ENCODE measurements at regions not wholly inside any gene's neighbourhood (a gene's known extent, or its start where the extent isn't known, plus 50 kb on each side); places are given as distances from the start of the nearest gene placed in this dataset.
A peak's percentile ranks its signal among the peaks of the same experiment; 100 is the strongest.

GRCh38 chr13:76440568-76440967 is 445.6 kb downstream of the KCTD12 start:
- no peak overlapping the region for H3K4me3 ChIP-seq (ENCODE audit: low read depth, poor library complexity, severe bottlenecking)
- intact Hi-C loops (cut with DNase I; ENCODE audit: low total_unique reads) = no loop called here
- no peak for TF ChIP-seq POLR2A (IDR thresholded peaks at IDR 0.05)
- TF ChIP-seq, protein P1, sequence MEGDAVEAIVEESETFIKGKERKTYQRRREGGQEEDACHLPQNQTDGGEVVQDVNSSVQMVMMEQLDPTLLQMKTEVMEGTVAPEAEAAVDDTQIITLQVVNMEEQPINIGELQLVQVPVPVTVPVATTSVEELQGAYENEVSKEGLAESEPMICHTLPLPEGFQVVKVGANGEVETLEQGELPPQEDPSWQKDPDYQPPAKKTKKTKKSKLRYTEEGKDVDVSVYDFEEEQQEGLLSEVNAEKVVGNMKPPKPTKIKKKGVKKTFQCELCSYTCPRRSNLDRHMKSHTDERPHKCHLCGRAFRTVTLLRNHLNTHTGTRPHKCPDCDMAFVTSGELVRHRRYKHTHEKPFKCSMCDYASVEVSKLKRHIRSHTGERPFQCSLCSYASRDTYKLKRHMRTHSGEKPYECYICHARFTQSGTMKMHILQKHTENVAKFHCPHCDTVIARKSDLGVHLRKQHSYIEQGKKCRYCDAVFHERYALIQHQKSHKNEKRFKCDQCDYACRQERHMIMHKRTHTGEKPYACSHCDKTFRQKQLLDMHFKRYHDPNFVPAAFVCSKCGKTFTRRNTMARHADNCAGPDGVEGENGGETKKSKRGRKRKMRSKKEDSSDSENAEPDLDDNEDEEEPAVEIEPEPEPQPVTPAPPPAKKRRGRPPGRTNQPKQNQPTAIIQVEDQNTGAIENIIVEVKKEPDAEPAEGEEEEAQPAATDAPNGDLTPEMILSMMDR (IDR thresholded peaks at IDR 0.05) = no peak
- DNase-seq (ENCODE audit: low spot score in 2 of 2) = no peak
- 76 to 80% methylated on average over 3 of the region's 3 CpGs for WGBS, 2 donors

- no peak overlapping the region for H3K4me3 ChIP-seq (ENCODE audit: low read depth, poor library complexity, severe bottlenecking)
- no peak for DNase-seq (ENCODE audit: low spot score in 2 of 2)
- WGBS, 2 donors = 80 to 85% methylated on average over 2 of the region's 2 CpGs
- TF ChIP-seq, protein P1 (IDR thresholded peaks at IDR 0.05) = no peak
- intact Hi-C loops (cut with DNase I; ENCODE audit: low total_unique reads) = no loop called here
Measured at GRCh38 chr13:76439546-76439945, 446.7 kb downstream of the KCTD12 start.

GRCh38 chr13:76438050-76438449 is 448.2 kb downstream of the KCTD12 start:
- no peak for DNase-seq (ENCODE audit: low spot score in 2 of 2)
- 99% methylated on average over 2 of the region's 2 CpGs for WGBS, 2 donors
- TF ChIP-seq, protein P1 (IDR thresholded peaks at IDR 0.05) = no peak
- no peak for TF ChIP-seq POLR2A (IDR thresholded peaks at IDR 0.05)
- intact Hi-C loops (cut with DNase I; ENCODE audit: low total_unique reads) = no loop called here
- no peak overlapping the region for H3K4me3 ChIP-seq (ENCODE audit: low read depth, poor library complexity, severe bottlenecking)

- WGBS, 2 donors = 42 to 43% methylated on average over 2 of the region's 2 CpGs
- TF ChIP-seq, protein P1 (IDR thresholded peaks at IDR 0.05) = no peak
- TF ChIP-seq POLR2A (IDR thresholded peaks at IDR 0.05) = no peak
- peak in 1 of 2 donors; percentile 14 for DNase-seq (ENCODE audit: low spot score in 2 of 2)
Measured at GRCh38 chr13:76425935-76426334, 460.3 kb downstream of the KCTD12 start.

DNA sequence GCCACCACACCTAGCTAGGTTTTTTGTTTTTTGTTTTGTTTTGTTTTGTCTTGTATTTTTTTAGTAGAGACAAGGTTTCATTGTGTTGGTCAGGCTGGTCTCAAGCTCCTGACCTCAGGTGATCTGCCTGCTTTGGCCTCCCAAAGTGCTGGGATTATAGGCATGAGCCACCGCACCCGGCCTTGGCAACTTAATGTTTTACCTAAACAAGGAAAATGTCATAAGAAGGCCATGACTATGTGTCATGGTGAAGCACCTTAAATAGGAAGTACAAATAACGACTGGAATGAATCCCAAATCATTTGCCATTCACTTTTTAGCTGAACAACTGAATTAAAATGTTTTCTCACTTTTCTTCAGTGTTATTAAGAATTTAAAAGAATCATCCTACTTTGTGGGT is 465.2 kb downstream of the KCTD12 start:
- intact Hi-C loops (cut with DNase I; ENCODE audit: low total_unique reads) = no loop called here
- no peak for TF ChIP-seq POLR2A (IDR thresholded peaks at IDR 0.05)
- TF ChIP-seq, protein P1 (IDR thresholded peaks at IDR 0.05) = no peak
- H3K4me3 ChIP-seq (ENCODE audit: low read depth, poor library complexity, severe bottlenecking) = no peak overlapping the region
- 85 to 89% methylated on average over 3 of the region's 3 CpGs for WGBS, 2 donors
- DNase-seq (ENCODE audit: low spot score in 2 of 2) = no peak

More at GRCh38 chr13:76425935-76426334, 460.3 kb downstream of the KCTD12 start:
- intact Hi-C loops (cut with DNase I; ENCODE audit: low total_unique reads) = no loop called here
- no peak overlapping the region for H3K4me3 ChIP-seq (ENCODE audit: low read depth, poor library complexity, severe bottlenecking)

- intact Hi-C loops (cut with DNase I; ENCODE audit: low total_unique reads) = no loop called here
- no peak for DNase-seq (ENCODE audit: low spot score in 2 of 2)
- TF ChIP-seq, protein P1 (IDR thresholded peaks at IDR 0.05) = no peak
- no peak for TF ChIP-seq POLR2A (IDR thresholded peaks at IDR 0.05)
- H3K4me3 ChIP-seq (ENCODE audit: low read depth, poor library complexity, severe bottlenecking) = no peak overlapping the region
- 41 to 54% methylated on average over 2 of the region's 2 CpGs for WGBS, 2 donors
Measured at GRCh38 chr13:76418404-76418803, 467.8 kb downstream of the KCTD12 start.
